ENCODE measurements at regions not wholly inside any gene's neighbourhood (a gene's known extent, or its start where the extent isn't known, plus 50 kb on each side); places are given as distances from the start of the nearest gene placed in this dataset.
A peak's percentile ranks its signal among the peaks of the same experiment; 100 is the strongest.

GRCh38 chrX:126886997-126887396 lies 67.5 kb downstream of the PRR32 start:
- DNase-seq = no peak

- no peak for DNase-seq
These were observed 81.4 kb downstream of the PRR32 start for GRCh38 chrX:126900937-126901336.

GRCh38 chrX:126929071-126929470 lies 109.5 kb downstream of the PRR32 start:
- DNase-seq = no peak

GRCh38 chrX:126967225-126967624 lies 147.7 kb downstream of the PRR32 start:
- no peak for DNase-seq

- no peak for DNase-seq
These were observed 162.6 kb downstream of the PRR32 start for GRCh38 chrX:126982158-126982557.

- DNase-seq = no peak
These were observed 165.5 kb downstream of the PRR32 start for GRCh38 chrX:126985027-126985426.

GRCh38 chrX:126985981-126986380 lies 166.5 kb downstream of the PRR32 start:
- DNase-seq = peak; percentile 6

- DNase-seq = no peak
These were observed 174.6 kb downstream of the PRR32 start for GRCh38 chrX:126994032-126994600.

GRCh38 chrX:127011629-127012028 lies 192.1 kb downstream of the PRR32 start:
- no peak for DNase-seq

- DNase-seq = no peak
These were observed 205.5 kb downstream of the PRR32 start for GRCh38 chrX:127025013-127025412.

GRCh38 chrX:127030016-127030748 lies 210.7 kb downstream of the PRR32 start:
- DNase-seq = peak; percentile 9

GRCh38 chrX:127037159-127037558 lies 217.6 kb downstream of the PRR32 start:
- no peak for DNase-seq

GRCh38 chrX:127038065-127038464 lies 218.5 kb downstream of the PRR32 start:
- DNase-seq = peak; percentile 4

- DNase-seq = no peak
These were observed 238.5 kb downstream of the PRR32 start for GRCh38 chrX:127057891-127058619.

GRCh38 chrX:127085939-127086338 lies 266.4 kb downstream of the PRR32 start:
- DNase-seq = no peak

- DNase-seq = no peak
These were observed 293.2 kb downstream of the PRR32 start for GRCh38 chrX:127112726-127113125.

GRCh38 chrX:127124871-127125270 lies 305.3 kb downstream of the PRR32 start:
- DNase-seq = peak; percentile 5

GRCh38 chrX:127128282-127128681 lies 308.8 kb downstream of the PRR32 start:
- no peak for DNase-seq

- DNase-seq = no peak
These were observed 310.0 kb downstream of the PRR32 start for GRCh38 chrX:127129510-127129909.

- no peak for DNase-seq
These were observed 318.7 kb downstream of the PRR32 start for GRCh38 chrX:127138218-127138617.

- no peak for DNase-seq
These were observed 358.4 kb downstream of the PRR32 start for GRCh38 chrX:127177966-127178365.

GRCh38 chrX:127187095-127187494 lies 367.6 kb downstream of the PRR32 start:
- DNase-seq = no peak

- DNase-seq = no peak
These were observed 370.9 kb downstream of the PRR32 start for GRCh38 chrX:127190381-127190780.

- no peak for DNase-seq
These were observed 387.8 kb downstream of the PRR32 start for GRCh38 chrX:127207326-127207725.

All from eye (tissue), 1 donor.